Karpas-422 (cell line): ENCODE measurements at regions not wholly inside any gene's neighbourhood (a gene's known extent, or its start where the extent isn't known, plus 50 kb on each side); places are given as distances from the start of the nearest gene placed in this dataset.

Experiments
- DNase-seq: peaks from one replicate; pipeline ENCODE4 v3.0.0-alpha.2; 2015
- H2AFZ ChIP-seq: fragments of 200-600 bp; sonication (generic); 2 replicates; pipeline ENCODE4 v1.6.1; 2014; ENCODE audit warnings: antibody characterized with exemption, low read length, mixed read lengths
- H3K27ac ChIP-seq: fragments of 200-600 bp; sonication (generic); 2 replicates; pipeline ENCODE4 v1.5.1; 2014; ENCODE audit warnings: mild to moderate bottlenecking, low read length, moderate library complexity
- H3K27me3 ChIP-seq: fragments of 200-600 bp; sonication (generic); 2 replicates; pipeline ENCODE4 v1.6.1; 2014; ENCODE audit warnings: low read length, mixed read lengths
- H3K36me3 ChIP-seq: fragments of 200-600 bp; sonication (generic); 2 replicates; pipeline ENCODE4 v1.6.1; 2014; ENCODE audit warnings: low read length, mixed read lengths; ENCODE audit not compliant: insufficient read depth
- H3K4me1 ChIP-seq: fragments of 200-600 bp; sonication (generic); 2 replicates; pipeline ENCODE4 v1.6.1; 2014; ENCODE audit warnings: mild to moderate bottlenecking, low read length, mixed read lengths
- H3K4me2 ChIP-seq: fragments of 200-600 bp; sonication (generic); 2 replicates; pipeline ENCODE4 v1.6.1; 2014; ENCODE audit warnings: low read length, low read depth, mild to moderate bottlenecking; ENCODE audit not compliant: poor library complexity, severe bottlenecking
- H3K4me3 ChIP-seq: fragments of 200-600 bp; sonication (generic); 2 replicates; pipeline ENCODE4 v1.5.1; 2014; ENCODE audit warnings: mild to moderate bottlenecking, antibody characterized with exemption, low read length, mixed read lengths
- H3K79me2 ChIP-seq: fragments of 200-600 bp; sonication (generic); 2 replicates; pipeline ENCODE4 v1.6.1; 2014; ENCODE audit warnings: mild to moderate bottlenecking, low read length, mixed read lengths
- H3K9ac ChIP-seq: fragments of 200-600 bp; sonication (generic); 2 replicates; pipeline ENCODE4 v1.6.0; 2014; ENCODE audit warnings: low read length
- H3K9me2 ChIP-seq: fragments of 200-600 bp; sonication (generic), shearing (Covaris generic); replicated peaks from 2 replicates; pipeline ENCODE4 v1.6.0; 2014; ENCODE audit warnings: mild to moderate bottlenecking, low read length, moderate library complexity; ENCODE audit not compliant: insufficient read depth
- H3K9me3 ChIP-seq: fragments of 300-700, 200-600 bp; sonication (generic); 2 replicates; pipeline ENCODE4 v1.6.1; 2014; ENCODE audit warnings: low read length, mixed read lengths
- H4K20me1 ChIP-seq: fragments of 200-600 bp; sonication (generic); 2 replicates; pipeline ENCODE4 v1.6.1; 2014; ENCODE audit warnings: mild to moderate bottlenecking, antibody characterized with exemption, low read length, low read depth; ENCODE audit not compliant: insufficient read depth

GRCh38 chr15:53346583-53346982 lies 412.9 kb downstream of the WDR72 start:
- H3K9ac ChIP-seq = no peak overlapping the region
- no peaks in the 10 kb centered on the region for H3K9me3 ChIP-seq
- no peak overlapping the region for H2AFZ ChIP-seq
- no peaks in the 10 kb centered on the region for H3K9me2 ChIP-seq
- H3K4me2 ChIP-seq = no peak overlapping the region
- no peaks in the 10 kb centered on the region for H3K27me3 ChIP-seq
- no peaks in the 10 kb centered on the region for H3K79me2 ChIP-seq
- H3K27ac ChIP-seq = no peak overlapping the region
- no peak for DNase-seq
- H3K4me3 ChIP-seq = no peak overlapping the region
- no peaks in the 10 kb centered on the region for H4K20me1 ChIP-seq
- H3K4me1 ChIP-seq = no peaks in the 10 kb centered on the region
- no peaks in the 10 kb centered on the region for H3K36me3 ChIP-seq

GRCh38 chr15:53331328-53332190 lies 427.9 kb downstream of the WDR72 start:
- no peaks in the 10 kb centered on the region for H3K9me2 ChIP-seq
- no peak overlapping the region for H3K4me3 ChIP-seq
- no peak overlapping the region for H3K9ac ChIP-seq

GRCh38 chr15:53328341-53328740 lies 431.1 kb downstream of the WDR72 start:
- H3K4me2 ChIP-seq = no peak overlapping the region
- no peaks in the 10 kb centered on the region for H3K4me1 ChIP-seq
- no peak overlapping the region for H3K9ac ChIP-seq
- no peaks in the 10 kb centered on the region for H4K20me1 ChIP-seq
- H3K27ac ChIP-seq = no peak overlapping the region
- no peaks in the 10 kb centered on the region for H3K9me3 ChIP-seq
- no peaks in the 10 kb centered on the region for H3K9me2 ChIP-seq
- no peak for DNase-seq
- no peaks in the 10 kb centered on the region for H3K79me2 ChIP-seq
- H3K4me3 ChIP-seq = no peak overlapping the region
- H3K27me3 ChIP-seq = no peaks in the 10 kb centered on the region
- H3K36me3 ChIP-seq = no peaks in the 10 kb centered on the region
- H2AFZ ChIP-seq = no peak overlapping the region

More at GRCh38 chr15:53331328-53332190, 427.9 kb downstream of the WDR72 start:
- H4K20me1 ChIP-seq = no peaks in the 10 kb centered on the region
- no peaks in the 10 kb centered on the region for H3K36me3 ChIP-seq
- H3K27me3 ChIP-seq = no peaks in the 10 kb centered on the region
- H3K9me3 ChIP-seq = no peaks in the 10 kb centered on the region
- H2AFZ ChIP-seq = no peak overlapping the region
- H3K27ac ChIP-seq = no peak overlapping the region
- DNase-seq = no peak
- no peaks in the 10 kb centered on the region for H3K4me1 ChIP-seq
- H3K79me2 ChIP-seq = no peaks in the 10 kb centered on the region
- H3K4me2 ChIP-seq = no peak overlapping the region

- H3K4me2 ChIP-seq = no peak overlapping the region
- H2AFZ ChIP-seq = no peak overlapping the region
- H3K9ac ChIP-seq = no peak overlapping the region
- H3K79me2 ChIP-seq = no peaks in the 10 kb centered on the region
- H4K20me1 ChIP-seq = no peaks in the 10 kb centered on the region
- H3K27ac ChIP-seq = no peak overlapping the region
- no peaks in the 10 kb centered on the region for H3K27me3 ChIP-seq
- H3K4me1 ChIP-seq = no peaks in the 10 kb centered on the region
- no peak overlapping the region for H3K4me3 ChIP-seq
- no peaks in the 10 kb centered on the region for H3K9me2 ChIP-seq
- H3K36me3 ChIP-seq = no peaks in the 10 kb centered on the region
- DNase-seq = no peak
- H3K9me3 ChIP-seq = no peaks in the 10 kb centered on the region
These were observed 435.4 kb downstream of the WDR72 start for GRCh38 chr15:53324061-53324460.

GRCh38 chr15:53323191-53323590 lies 436.3 kb downstream of the WDR72 start:
- no peak for DNase-seq
- Histone ChIP-seq H3K4me3 (no peak overlapping the region), H3K79me2 (no peaks in the 10 kb centered on the region), H4K20me1 (no peaks in the 10 kb centered on the region), H3K9ac (no peak overlapping the region), H3K36me3 (no peaks in the 10 kb centered on the region), H3K9me3 (no peaks in the 10 kb centered on the region), H3K4me1 (no peaks in the 10 kb centered on the region), H3K4me2 (no peak overlapping the region), H3K27ac (no peak overlapping the region), H2AFZ (no peak overlapping the region), H3K9me2 (no peaks in the 10 kb centered on the region), H3K27me3 (no peaks in the 10 kb centered on the region)

GRCh38 chr15:53320816-53321215 lies 438.6 kb downstream of the WDR72 start:
- Histone ChIP-seq H4K20me1 (no peaks in the 10 kb centered on the region), H3K27me3 (no peaks in the 10 kb centered on the region)

GRCh38 chr15:53312707-53313106 lies 446.8 kb downstream of the WDR72 start:
- no peak for DNase-seq
- Histone ChIP-seq H3K9me2 (no peaks in the 10 kb centered on the region), H3K79me2 (no peaks in the 10 kb centered on the region), H3K4me3 (no peak overlapping the region), H3K27ac (no peak overlapping the region), H3K4me2 (no peak overlapping the region), H2AFZ (no peak overlapping the region), H3K9ac (no peak overlapping the region), H4K20me1 (no peaks in the 10 kb centered on the region), H3K36me3 (no peaks in the 10 kb centered on the region), H3K9me3 (no peaks in the 10 kb centered on the region), H3K27me3 (no peaks in the 10 kb centered on the region), H3K4me1 (no peaks in the 10 kb centered on the region)

More at GRCh38 chr15:53320816-53321215, 438.6 kb downstream of the WDR72 start:
- Histone ChIP-seq H3K4me2 (no peak overlapping the region), H3K4me1 (no peaks in the 10 kb centered on the region), H3K36me3 (no peaks in the 10 kb centered on the region), H3K9me2 (no peaks in the 10 kb centered on the region), H3K79me2 (no peaks in the 10 kb centered on the region), H3K9me3 (no peaks in the 10 kb centered on the region), H2AFZ (no peak overlapping the region), H3K4me3 (no peak overlapping the region), H3K27ac (no peak overlapping the region), H3K9ac (no peak overlapping the region)
- DNase-seq = no peak

GRCh38 chr15:53310709-53311108 lies 448.8 kb downstream of the WDR72 start:
- Histone ChIP-seq H3K9me2 (no peaks in the 10 kb centered on the region), H2AFZ (no peak overlapping the region), H3K4me2 (no peak overlapping the region), H3K79me2 (no peaks in the 10 kb centered on the region), H3K27me3 (no peaks in the 10 kb centered on the region), H3K4me1 (no peaks in the 10 kb centered on the region), H3K9ac (no peak overlapping the region), H3K4me3 (no peak overlapping the region), H3K36me3 (no peaks in the 10 kb centered on the region), H3K9me3 (no peaks in the 10 kb centered on the region), H3K27ac (no peak overlapping the region), H4K20me1 (no peaks in the 10 kb centered on the region)
- DNase-seq = no peak
